Peyer's patch (tissue), 4 donors: ENCODE measurements at regions not wholly inside any gene's neighbourhood (a gene's known extent, or its start where the extent isn't known, plus 50 kb on each side); places are given as distances from the start of the nearest gene placed in this dataset.

Experiments used
- DNase-seq, 3 donors: peaks; one replicate each; pipeline ENCODE4 v3.0.0-alpha.2; 2017 to 2019
- H3K27ac ChIP-seq, 4 donors: fragments of 200-600 bp; sonication (generic); one replicate each; pipeline ENCODE4 v1.5.1; 2016 to 2019
- H3K27me3 ChIP-seq, 2 donors: fragments of 200-600 bp; sonication (generic); one replicate each; pipeline ENCODE4 v1.5.1; 2019
- H3K36me3 ChIP-seq, 3 donors: fragments of 200-600 bp; sonication (generic); one replicate each; pipeline ENCODE4 v1.5.1; 2016 to 2019
- H3K4me1 ChIP-seq, 4 donors: fragments of 200-600 bp; sonication (generic); one replicate each; pipeline ENCODE4 v1.5.1; 2016 to 2019
- H3K4me3 ChIP-seq, 4 donors: fragments of 200-600 bp; sonication (generic); 1 replicate in 3 of 4; 2 replicates in 1 of 4; pipeline ENCODE4 v1.5.1; 2016 to 2019; ENCODE audit warnings: mild to moderate bottlenecking in 1 of 4
- H3K9me3 ChIP-seq, 4 donors: fragments of 200-600 bp; sonication (generic); one replicate each; pipeline ENCODE4 v1.5.1; 2016 to 2019; ENCODE audit warnings: mild to moderate bottlenecking in 1 of 4
- POLR2A ChIP-seq, 2 donors: fragments of 450-650 bp; IDR thresholded peaks; one replicate each; pipeline ENCODE4 v1.5.1; 2017; ENCODE audit warnings: antibody characterized with exemption in 2 of 2, mild to moderate bottlenecking in 2 of 2, moderate library complexity in 2 of 2
- TF ChIP-seq, protein P1 (sequence below), 6 experiments: fragments of 450-650 bp in 4 of 6; fragments of 200-600 bp in 2 of 6; sonication (generic) in 1 of 6; IDR thresholded peaks; one replicate each; pipeline ENCODE4 v1.5.1; 2017 to 2019; ENCODE audit warnings: antibody characterized with exemption in 6 of 6, mild to moderate bottlenecking in 3 of 6, moderate library complexity in 1 of 6

GRCh38 chr7:54931532-54931931, 87.3 kb upstream of the EGFR start:
- Histone ChIP-seq H3K9me3 (no peaks in the 10 kb centered on the region), H3K4me3 (no peak overlapping the region), H3K27ac (no peak overlapping the region), H3K27me3 (no peaks in the 10 kb centered on the region), H3K4me1 (peaks cover 0 to 6% (median 0%) of the 10 kb centered on the region in 4 donors), H3K36me3 (no peaks in the 10 kb centered on the region)
- TF ChIP-seq, protein P1, sequence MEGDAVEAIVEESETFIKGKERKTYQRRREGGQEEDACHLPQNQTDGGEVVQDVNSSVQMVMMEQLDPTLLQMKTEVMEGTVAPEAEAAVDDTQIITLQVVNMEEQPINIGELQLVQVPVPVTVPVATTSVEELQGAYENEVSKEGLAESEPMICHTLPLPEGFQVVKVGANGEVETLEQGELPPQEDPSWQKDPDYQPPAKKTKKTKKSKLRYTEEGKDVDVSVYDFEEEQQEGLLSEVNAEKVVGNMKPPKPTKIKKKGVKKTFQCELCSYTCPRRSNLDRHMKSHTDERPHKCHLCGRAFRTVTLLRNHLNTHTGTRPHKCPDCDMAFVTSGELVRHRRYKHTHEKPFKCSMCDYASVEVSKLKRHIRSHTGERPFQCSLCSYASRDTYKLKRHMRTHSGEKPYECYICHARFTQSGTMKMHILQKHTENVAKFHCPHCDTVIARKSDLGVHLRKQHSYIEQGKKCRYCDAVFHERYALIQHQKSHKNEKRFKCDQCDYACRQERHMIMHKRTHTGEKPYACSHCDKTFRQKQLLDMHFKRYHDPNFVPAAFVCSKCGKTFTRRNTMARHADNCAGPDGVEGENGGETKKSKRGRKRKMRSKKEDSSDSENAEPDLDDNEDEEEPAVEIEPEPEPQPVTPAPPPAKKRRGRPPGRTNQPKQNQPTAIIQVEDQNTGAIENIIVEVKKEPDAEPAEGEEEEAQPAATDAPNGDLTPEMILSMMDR (IDR thresholded peaks at IDR 0.05): no peak
- no peak for TF ChIP-seq POLR2A (IDR thresholded peaks at IDR 0.05)
- DNase-seq: no peak

GRCh38 chr7:54932818-54933543, 85.8 kb upstream of the EGFR start:
- Histone ChIP-seq H3K4me3 (peak overlapping the region in 3 of 4 donors; percentile 19 to 62 (median 55)), H3K36me3 (no peaks in the 10 kb centered on the region), H3K27ac (peak overlapping the region in 2 of 4 donors; percentile 61 to 72), H3K4me1 (peaks cover 0 to 6% (median 0%) of the 10 kb centered on the region in 4 donors), H3K27me3 (no peaks in the 10 kb centered on the region), H3K9me3 (no peaks in the 10 kb centered on the region)
- TF ChIP-seq, protein P1 (IDR thresholded peaks at IDR 0.05): no peak
- TF ChIP-seq POLR2A (IDR thresholded peaks at IDR 0.05): peak in 1 of 2 donors; percentile 9
- peak in 2 of 3 donors; percentile 66 to 78 for DNase-seq

DNA sequence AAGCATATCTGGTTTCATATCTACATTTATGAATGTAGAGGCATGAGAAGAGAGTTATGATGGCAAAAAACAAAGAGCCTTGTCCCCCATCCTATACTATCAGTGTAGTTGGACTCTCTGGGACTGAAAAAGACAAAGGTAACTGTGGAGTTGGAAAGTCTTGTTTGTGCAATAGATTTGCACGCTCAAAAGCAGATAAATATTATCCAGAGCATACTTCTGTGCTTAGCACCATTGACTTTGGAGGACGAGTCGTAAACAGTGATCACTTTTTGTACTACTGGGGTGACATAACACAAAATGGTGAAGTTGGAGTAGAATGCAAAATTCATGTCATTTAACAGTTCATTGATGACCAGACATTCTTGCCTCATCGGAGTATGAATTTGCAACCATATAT, 85.2 kb upstream of the EGFR start:
- Histone ChIP-seq H3K4me3 (peak overlapping the region in 3 of 4 donors; percentile 19 to 62 (median 55)), H3K27ac (peak overlapping the region in 2 of 4 donors; percentile 61 to 72), H3K4me1 (peaks cover 0 to 6% (median 0%) of the 10 kb centered on the region in 4 donors), H3K27me3 (no peaks in the 10 kb centered on the region), H3K36me3 (no peaks in the 10 kb centered on the region), H3K9me3 (no peaks in the 10 kb centered on the region)
- TF ChIP-seq, protein P1 (IDR thresholded peaks at IDR 0.05): no peak
- no peak for DNase-seq

- Histone ChIP-seq H3K27ac (no peak overlapping the region), H3K27me3 (no peaks in the 10 kb centered on the region), H3K9me3 (no peaks in the 10 kb centered on the region), H3K4me3 (no peak overlapping the region), H3K36me3 (no peaks in the 10 kb centered on the region), H3K4me1 (no peaks in the 10 kb centered on the region)
- TF ChIP-seq POLR2A (IDR thresholded peaks at IDR 0.05): no peak
- TF ChIP-seq, protein P1 (IDR thresholded peaks at IDR 0.05): no peak
- no peak for DNase-seq
Measured at GRCh38 chr7:54940748-54941147, 78.1 kb upstream of the EGFR start.

GRCh38 chr7:54944179-54944578, 74.6 kb upstream of the EGFR start:
- no peaks in the 10 kb centered on the region for H3K4me1 ChIP-seq
- H3K36me3 ChIP-seq: no peaks in the 10 kb centered on the region
- H3K27me3 ChIP-seq: no peaks in the 10 kb centered on the region
- DNase-seq: no peak
- no peaks in the 10 kb centered on the region for H3K9me3 ChIP-seq
- H3K4me3 ChIP-seq: no peak overlapping the region
- no peak overlapping the region for H3K27ac ChIP-seq
- TF ChIP-seq, protein P1 (IDR thresholded peaks at IDR 0.05): no peak
- TF ChIP-seq POLR2A (IDR thresholded peaks at IDR 0.05): no peak
